ENCODE measurements at regions not wholly inside any gene's neighbourhood (a gene's known extent, or its start where the extent isn't known, plus 50 kb on each side); places are given as distances from the start of the nearest gene placed in this dataset.
"Not testable (repeated sequence)": the region's sequence is repeated elsewhere in the genome, so short reads cannot be mapped to it uniquely, and the experiment has no call there.

DNA sequence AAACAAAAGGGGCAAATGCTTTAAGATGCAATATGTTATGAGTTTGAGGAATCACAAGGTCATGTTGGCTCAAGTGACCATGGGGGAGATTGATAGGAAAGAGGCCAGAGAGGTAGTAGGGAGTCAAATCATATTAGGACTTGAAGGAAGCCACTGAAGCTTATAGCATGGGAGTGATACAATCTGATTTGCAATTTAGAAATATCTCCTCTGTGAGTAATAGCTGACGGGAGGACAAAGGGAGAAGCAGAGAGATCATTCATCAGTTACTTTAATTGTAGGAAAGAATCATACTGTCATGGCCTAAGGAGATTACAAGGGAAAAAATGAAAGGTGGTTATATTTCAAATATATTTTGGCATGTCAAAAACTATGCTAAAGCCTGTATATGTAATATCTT is 793.6 kb upstream of the RAG2 start:
- no peak for DNase-seq

- DNase-seq, result no peak
These were observed 792.6 kb upstream of the RAG2 start for GRCh38 chr11:37390576-37391083.

GRCh38 chr11:37378958-37379357 is 780.9 kb upstream of the RAG2 start:
- DNase-seq, result no peak

DNA sequence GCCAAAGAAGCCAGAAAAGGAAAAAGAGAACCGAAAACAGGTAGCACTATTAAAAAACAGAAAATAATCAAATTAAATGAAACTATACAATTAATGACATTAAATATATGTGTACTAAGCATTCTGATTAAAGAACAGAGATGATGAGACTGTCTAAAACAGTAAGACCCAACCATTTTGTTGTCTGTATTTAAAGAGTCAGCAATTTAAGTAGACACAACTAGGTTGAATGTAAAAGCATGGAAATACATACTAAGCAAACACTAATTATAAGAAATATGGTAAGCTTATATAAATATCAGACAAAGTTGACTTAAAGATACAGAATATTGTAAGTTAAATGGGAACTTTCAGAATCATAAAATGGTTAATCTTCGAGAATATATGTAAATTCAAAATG is 774.6 kb upstream of the RAG2 start:
- no peak for DNase-seq

- peak; percentile 6 for DNase-seq
These were observed 773.4 kb upstream of the RAG2 start for GRCh38 chr11:37371346-37371970.

DNA sequence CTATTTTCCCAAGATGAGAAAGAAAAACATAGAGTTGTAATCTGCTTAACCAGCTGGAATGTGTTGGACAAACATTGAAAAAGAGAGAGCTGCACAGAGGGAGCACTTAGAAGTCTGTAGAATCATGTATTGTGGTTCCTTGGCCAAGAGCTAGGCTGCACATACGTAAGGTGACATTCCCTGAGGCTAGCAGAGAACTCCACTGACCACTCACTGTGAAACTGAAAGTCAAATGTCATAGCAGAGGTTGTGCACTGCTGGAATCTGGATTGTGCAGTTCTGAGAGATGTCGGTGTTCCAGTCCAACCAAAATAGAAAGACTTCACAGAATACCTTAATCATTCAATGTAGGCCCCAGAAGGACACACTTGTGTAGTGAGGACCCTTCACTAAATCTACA is 772.8 kb upstream of the RAG2 start:
- DNase-seq, result no peak

DNA sequence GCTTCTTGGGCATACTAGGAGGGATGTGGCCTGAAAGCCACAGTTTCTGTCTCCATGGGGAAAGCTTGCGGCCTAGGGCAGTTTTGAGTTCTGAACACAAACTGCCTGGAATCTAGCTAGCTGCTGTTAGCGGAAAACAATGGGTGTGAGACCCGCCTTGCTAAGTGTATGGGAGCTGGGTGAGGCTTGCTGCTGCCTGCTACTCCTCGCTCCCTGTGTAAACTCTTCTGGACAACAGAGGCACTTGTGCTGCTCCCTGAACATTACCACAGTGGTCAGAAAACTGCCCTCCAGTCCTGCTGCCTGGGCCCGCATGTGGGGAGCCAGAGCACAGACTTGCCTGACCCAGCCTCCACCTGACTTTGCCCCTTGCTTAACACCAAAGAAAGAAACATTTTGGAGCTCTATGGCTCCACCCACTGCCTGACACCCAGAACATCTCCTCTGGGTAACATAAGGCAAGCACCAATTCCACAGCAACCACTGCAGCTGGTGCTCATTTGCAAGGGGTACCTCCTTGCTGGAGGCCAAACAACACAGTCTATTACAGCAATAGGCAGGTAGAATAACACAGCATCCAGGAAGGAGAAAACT is 766.3 kb upstream of the RAG2 start:
- no peak for DNase-seq

DNA sequence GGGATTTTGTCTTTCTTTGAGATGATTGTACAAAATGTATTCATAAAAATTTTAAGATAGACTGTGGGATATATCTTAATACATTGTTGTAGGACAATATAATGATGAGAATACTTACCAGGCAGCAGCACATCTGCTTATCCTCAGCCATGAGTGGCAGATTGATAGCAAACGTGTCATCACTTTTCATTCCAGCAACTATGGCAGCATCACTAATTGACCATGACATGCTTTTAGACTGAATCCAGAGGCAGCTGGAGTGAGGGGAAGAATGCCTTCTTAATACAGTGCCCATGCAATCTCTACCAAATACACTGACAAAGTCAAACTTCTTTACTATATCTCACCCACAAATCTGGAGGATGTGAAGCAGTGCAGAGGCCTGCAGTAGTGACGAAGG is 755.2 kb upstream of the RAG2 start:
- DNase-seq, result no peak

GRCh38 chr11:37352485-37352884 is 754.4 kb upstream of the RAG2 start:
- no peak for DNase-seq

- no peak for DNase-seq
These were observed 745.3 kb upstream of the RAG2 start for GRCh38 chr11:37343290-37343689.

GRCh38 chr11:37336401-37336800 is 738.4 kb upstream of the RAG2 start:
- DNase-seq, result no peak

DNA sequence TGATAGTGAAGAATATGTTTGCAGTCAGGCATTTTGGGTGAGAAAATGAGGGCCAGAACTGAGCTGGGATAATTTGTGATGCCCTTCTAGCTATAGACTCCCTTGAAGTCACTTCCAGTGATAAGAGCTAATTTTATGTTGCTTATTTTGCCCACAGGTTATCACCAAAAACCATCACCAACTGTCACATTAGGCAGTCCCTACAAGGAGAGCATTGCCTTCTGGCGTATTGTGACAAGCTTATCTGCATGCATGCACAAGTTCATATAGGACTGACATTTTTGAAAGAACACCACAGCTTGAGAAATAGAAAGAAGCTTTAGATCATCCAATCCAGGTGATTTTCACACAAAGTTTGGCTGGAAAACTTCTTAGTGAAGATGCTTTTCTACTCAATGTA is 735.3 kb upstream of the RAG2 start:
- no peak for DNase-seq

DNA sequence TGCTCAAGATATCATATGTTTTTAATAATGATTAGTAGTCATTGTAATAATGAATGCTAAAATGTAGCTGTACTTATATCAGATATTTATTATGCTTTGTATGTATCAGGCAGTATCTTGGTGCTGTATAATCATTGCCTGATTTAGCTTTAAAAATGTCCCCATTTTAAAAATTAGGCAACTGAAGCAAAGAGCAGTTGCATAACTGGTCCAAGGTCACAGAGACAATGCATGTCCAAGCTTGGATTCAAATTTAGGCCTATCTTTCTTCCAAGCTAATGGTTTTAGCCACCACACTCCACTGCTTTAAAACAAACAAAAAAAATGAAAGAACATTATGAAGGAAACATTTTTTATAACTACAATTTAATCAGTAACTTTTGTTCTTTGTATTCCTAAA is 725.8 kb upstream of the RAG2 start:
- no peak for DNase-seq

GRCh38 chr11:37322333-37323194 is 724.5 kb upstream of the RAG2 start:
- no peak for DNase-seq

DNA sequence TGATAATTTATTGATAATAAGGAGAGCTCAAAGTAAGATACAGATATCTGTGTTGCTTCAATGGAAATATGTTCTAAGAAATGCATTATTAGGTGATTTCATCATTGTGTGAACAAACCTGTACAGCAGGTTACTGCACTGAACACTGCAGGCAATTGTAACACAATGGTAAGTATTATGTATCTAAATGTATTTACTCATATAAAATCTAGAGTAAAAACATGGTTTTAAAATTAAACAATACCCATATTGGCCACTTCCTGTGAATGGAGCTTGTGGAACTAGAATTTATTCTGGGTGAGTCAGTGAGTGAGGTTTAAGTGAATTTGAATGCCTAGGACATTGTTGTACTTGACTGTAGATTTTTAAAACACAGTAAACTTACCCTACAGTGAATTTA is 722.9 kb upstream of the RAG2 start:
- DNase-seq, result peak; percentile 27

DNA sequence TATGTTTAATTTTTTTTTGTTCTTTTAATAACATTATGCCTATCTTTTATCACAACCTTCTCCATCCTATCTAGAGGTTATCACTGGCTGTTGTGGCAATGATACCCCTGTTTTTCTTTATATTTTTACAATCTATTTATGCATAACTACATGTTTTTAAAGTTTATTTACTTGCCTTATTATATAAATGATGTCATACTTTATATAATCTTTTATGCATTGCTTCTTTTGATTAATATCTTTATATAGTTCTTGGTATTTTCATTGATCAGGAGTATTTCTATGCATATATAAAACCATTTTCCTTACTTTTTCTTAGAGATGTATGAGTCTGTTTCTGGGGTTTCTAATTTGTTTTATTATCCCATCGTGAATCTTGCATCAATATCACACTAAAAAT is 719.8 kb upstream of the RAG2 start:
- DNase-seq, result no peak

DNA sequence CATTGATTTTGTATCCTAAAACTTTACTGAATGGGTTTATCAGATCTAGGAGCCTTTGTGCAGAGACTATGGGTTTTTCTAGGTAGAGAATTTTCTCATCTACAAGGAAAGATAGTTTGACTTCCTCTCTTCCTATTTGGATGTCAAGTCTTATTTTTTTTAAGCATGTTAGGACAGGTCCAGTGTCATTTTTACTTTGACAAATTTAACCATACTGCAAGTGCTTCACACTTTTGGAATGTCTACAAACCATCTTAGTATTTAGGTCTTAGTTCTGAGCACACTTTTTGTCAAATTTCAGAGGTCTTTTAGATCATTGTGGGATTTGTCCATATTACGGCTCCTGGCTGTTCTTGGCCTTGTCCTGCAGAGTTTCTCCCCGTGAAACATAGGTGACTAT is 715.2 kb upstream of the RAG2 start:
- peak; percentile 3 for DNase-seq

GRCh38 chr11:37306563-37306962 is 708.5 kb upstream of the RAG2 start:
- DNase-seq, result no peak

GRCh38 chr11:37301405-37301804 is 703.4 kb upstream of the RAG2 start:
- not testable (repeated sequence) for DNase-seq

GRCh38 chr11:37298173-37298572 is 700.1 kb upstream of the RAG2 start:
- no peak for DNase-seq

- DNase-seq, result no peak
These were observed 688.9 kb upstream of the RAG2 start for GRCh38 chr11:37286890-37287289.

DNA sequence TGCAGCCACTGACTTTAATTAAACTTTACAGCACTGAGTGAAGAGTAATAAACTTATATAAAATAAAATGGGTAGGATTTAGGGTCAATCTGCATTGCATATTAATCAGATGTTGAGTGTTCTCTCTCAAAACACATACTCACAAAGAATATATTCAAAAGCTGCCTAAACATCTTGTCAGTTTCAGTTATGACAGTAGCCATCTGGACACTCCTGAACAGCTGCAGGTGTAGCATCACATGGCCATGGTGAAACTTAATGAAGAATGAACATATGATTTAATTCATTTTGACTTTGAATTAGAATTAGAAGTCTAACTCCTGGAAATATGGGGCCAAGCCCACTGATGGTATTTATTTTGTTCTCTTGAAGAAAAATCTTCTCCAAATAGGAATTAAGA is 684.3 kb upstream of the RAG2 start:
- no peak for DNase-seq

GRCh38 chr11:37280200-37280599 is 682.2 kb upstream of the RAG2 start:
- no peak for DNase-seq

Measured in fibroblast of skin of abdomen (primary cell).